ENCODE measurements at regions not wholly inside any gene's neighbourhood (a gene's known extent, or its start where the extent isn't known, plus 50 kb on each side); places are given as distances from the start of the nearest gene placed in this dataset.
A peak's percentile ranks its signal among the peaks of the same experiment; 100 is the strongest.
"Not testable (repeated sequence)": the region's sequence is repeated elsewhere in the genome, so short reads cannot be mapped to it uniquely, and the experiment has no call there.

DNA sequence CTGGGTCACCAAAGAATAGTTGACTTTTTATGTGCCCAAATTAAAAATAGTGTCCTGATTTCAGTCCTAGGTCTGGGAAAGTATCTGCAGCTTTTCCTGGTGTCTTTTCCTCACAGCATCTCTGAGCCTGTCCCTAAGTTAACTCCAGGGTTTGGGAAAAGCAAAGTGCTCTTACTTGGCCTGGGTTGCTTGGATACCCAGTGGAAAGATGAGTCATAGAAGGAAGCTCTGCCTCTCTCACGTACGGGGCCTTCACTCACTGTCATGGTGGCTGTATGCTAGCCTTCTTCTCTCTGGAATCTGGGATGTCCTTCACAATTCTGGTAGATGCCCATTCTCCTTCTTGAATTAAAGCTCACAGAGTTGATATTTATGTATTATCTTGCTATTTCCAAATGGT is 607.3 kb downstream of the ANKRD50 start:
- DNase-seq (ENCODE audit: low read depth) = no peak

- DNase-seq (ENCODE audit: low read depth) = no peak
Observed at GRCh38 chr4:124111411-124111810, 601.1 kb downstream of the ANKRD50 start.

GRCh38 chr4:124111922-124112321 is 600.6 kb downstream of the ANKRD50 start:
- DNase-seq (ENCODE audit: low read depth) = peak; percentile 28

DNA sequence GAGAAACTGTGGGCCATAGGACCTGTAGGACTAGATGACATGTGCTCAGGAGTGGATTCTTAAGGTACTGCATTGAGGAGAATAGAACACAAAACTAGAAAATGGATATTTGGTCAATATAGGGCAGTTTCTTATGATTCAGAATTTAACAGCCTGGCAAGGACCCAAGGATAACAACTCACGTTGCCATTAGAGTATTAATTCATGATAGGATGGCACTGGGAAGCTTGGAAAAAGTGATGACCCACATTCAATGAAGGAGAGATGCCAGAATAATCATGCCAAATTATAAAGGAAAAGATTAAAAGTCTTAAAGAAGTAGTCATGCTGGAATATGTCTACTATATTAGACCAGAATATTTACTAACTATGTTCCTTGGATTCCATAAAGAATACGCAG is 594.5 kb downstream of the ANKRD50 start:
- no peak for DNase-seq (ENCODE audit: low read depth)

DNA sequence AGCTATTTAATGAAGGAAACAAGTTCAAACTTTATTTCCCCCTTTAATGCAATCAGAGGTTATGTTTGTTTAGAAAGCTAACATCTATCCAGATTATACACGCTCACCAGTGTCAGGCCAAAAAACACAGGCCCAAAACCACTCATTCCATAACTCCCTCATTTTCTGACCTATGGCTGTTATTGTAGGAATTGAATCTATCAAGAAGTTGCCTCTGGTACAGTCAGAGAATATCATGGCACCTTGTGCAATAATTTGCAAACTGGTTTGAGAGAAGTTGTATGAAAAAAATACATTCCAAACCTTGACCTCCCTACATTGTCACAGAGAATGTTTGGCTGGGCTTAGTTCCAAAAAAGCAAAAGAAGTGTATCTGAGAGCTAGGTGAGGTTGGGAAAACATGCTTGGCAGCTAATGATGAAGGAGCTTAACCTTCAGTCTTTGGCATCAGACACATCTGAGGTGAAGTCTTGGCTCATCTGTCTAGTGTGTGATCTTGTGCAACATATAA is 591.0 kb downstream of the ANKRD50 start:
- no peak for DNase-seq (ENCODE audit: low read depth)

GRCh38 chr4:124123181-124123580 is 589.4 kb downstream of the ANKRD50 start:
- DNase-seq (ENCODE audit: low read depth) = no peak

- DNase-seq (ENCODE audit: low read depth) = no peak
Observed at GRCh38 chr4:124123721-124124120, 588.8 kb downstream of the ANKRD50 start.

- not testable (repeated sequence) for DNase-seq (ENCODE audit: low read depth)
Observed at GRCh38 chr4:124131324-124131723, 581.2 kb downstream of the ANKRD50 start.

- no peak for DNase-seq (ENCODE audit: low read depth)
Observed at GRCh38 chr4:124132161-124132560, 580.4 kb downstream of the ANKRD50 start.

- DNase-seq (ENCODE audit: low read depth) = no peak
Observed at GRCh38 chr4:124133753-124134152, 578.8 kb downstream of the ANKRD50 start.

DNA sequence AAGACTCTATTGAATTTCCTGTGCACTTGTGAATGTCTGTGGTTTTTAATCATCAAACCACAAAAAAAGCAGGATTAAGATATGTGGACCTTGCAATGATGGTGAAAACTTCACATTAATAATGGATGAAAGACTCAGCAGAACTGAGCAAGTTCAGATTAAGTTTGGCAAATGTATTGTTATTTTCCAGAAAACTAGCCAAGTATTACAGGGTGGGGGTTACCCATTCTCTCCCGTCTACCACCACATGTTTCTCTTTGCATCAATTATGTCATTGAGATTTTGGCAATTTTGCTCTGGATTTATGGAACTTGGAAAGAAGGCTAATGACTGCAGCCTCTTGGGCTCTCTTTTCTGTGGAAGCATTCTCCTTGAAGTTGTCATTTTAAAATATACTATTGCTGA is 577.1 kb downstream of the ANKRD50 start:
- no peak for DNase-seq (ENCODE audit: low read depth)

GRCh38 chr4:124139044-124139443 is 573.5 kb downstream of the ANKRD50 start:
- no peak for DNase-seq (ENCODE audit: low read depth)

DNA sequence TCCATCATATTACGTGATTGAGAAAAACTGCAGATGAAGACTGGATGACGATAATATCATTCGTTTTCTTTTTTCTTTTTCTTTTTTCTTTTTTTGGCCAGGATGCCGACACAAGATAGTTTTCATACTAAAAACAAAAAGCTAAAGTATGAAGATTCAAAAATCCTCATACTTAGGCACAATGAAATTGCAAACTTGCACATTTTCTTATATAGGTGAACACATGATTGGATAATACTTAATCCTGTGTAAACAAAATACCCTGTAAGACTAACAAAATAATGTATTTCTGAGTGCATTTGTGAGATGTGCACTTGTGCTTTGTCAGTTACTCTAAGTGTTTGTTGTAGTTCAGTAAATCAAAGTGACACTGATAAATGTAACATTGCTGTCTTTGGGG is 568.9 kb downstream of the ANKRD50 start:
- DNase-seq (ENCODE audit: low read depth) = no peak

DNA sequence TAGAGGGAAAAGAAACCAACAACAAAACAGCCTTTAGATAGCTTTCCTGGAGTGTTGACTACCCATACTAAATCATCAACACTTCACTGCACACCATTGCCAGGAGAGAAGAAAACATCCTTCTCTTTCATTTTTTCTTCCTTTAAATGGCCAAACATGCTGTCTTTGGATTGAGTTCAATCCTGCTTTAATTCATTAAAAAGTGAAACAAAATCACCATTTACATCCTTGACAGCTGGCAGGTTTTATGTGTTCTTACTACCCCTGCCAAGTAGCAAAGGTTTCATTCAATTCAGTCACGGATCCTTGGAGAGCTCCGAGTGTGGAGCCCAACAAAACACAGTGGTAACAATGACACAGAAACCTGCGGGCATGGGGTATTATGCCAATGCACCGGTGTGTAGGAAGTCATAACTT is 568.3 kb downstream of the ANKRD50 start:
- no peak for DNase-seq (ENCODE audit: low read depth)

DNA sequence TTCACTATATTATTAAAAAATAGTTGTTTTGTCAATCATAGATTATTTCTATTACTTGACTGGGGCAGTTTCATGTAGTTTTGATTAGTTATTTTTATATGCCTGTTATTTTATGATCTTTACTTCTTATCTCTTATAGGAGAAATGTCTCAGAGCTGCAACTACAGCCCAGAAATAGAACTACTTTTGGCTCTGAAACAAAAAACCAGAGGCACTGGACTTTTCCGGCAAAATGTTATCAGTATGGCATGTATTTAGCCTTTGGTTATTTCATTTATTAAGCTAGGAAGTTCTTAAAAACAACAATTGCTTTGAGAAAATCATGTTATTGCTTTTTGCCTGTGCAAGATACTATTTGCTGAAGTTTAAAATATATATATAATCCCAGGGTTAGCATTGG is 566.5 kb downstream of the ANKRD50 start:
- no peak for DNase-seq (ENCODE audit: low read depth)

DNA sequence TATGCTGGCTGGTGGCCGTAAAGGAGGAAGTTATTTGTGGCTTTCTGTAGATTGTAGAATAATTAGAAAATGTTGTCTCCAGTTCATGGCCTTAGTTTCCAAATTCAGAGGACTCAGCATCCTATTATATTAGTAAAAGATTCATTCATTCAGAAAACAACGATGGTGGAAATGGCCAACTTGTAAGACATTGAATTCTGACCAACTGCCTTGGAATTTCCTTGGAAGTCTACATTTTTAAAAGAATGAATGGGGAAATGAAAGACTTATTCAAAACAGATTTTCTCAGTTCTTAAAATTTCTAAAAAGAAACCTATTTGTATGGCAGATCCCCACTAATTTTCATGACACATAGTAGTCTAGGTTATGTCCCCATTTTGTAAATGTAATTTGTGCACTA is 561.5 kb downstream of the ANKRD50 start:
- DNase-seq (ENCODE audit: low read depth) = no peak

- DNase-seq (ENCODE audit: low read depth) = no peak
Observed at GRCh38 chr4:124152132-124152531, 560.4 kb downstream of the ANKRD50 start.

GRCh38 chr4:124155239-124155638 is 557.3 kb downstream of the ANKRD50 start:
- DNase-seq (ENCODE audit: low read depth) = no peak

GRCh38 chr4:124157396-124158083 is 555.0 kb downstream of the ANKRD50 start:
- no peak for DNase-seq (ENCODE audit: low read depth)

DNA sequence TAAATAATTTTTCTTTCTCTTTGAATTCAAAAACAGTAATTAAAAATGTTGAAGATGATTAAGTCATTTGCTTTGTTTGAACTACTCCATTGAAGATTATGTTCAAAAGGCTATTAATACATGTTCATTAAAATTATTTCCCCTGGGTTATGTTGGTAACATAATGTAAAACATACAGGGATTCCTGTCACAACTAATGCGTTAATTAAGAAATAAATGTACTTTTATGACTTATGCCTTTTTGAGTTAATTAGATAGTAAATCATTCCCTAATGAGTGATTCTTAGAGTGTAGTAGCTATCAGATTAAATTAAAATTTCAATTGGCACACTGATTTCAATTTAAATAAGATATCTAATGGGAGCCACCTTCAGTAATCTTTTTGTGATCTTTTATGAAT is 549.1 kb downstream of the ANKRD50 start:
- no peak for DNase-seq (ENCODE audit: low read depth)

- no peak for DNase-seq (ENCODE audit: low read depth)
Observed at GRCh38 chr4:124167602-124168001, 544.9 kb downstream of the ANKRD50 start.

GRCh38 chr4:124169524-124169923 is 543.0 kb downstream of the ANKRD50 start:
- not testable (repeated sequence) for DNase-seq (ENCODE audit: low read depth)

DNA sequence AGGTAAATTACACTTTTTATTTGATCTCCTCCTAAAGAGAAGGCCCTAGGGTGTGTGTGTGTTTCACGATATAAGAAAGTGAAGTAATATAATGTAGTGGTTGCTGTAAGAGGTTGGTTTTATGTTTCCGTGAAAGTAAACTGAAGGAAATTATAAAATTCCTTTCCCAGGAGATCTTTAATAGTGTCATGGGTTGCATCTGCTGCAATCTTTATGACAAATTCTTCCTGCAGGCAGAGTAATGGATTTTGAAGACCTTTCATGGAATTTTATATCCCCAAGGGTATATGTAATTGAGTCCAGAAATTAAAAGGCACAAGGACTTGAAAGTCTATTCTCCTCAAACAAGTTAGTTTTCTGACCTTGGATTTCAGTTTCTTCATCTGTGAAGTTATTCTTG is 538.6 kb downstream of the ANKRD50 start:
- DNase-seq (ENCODE audit: low read depth) = peak; percentile 10
